SK-N-SH treated with all-trans-retinoic acid at 6 μM for 48 hours (cell line): ENCODE measurements at regions not wholly inside any gene's neighbourhood (a gene's known extent, or its start where the extent isn't known, plus 50 kb on each side); places are given as distances from the start of the nearest gene placed in this dataset.

ENCODE experiments used
- GLIS3 ChIP-seq: fragments of 250-450 bp; sonication (Bioruptor Pico); IDR thresholded peaks from 2 replicates; pipeline ENCODE4 v1.5.0; 2020; ENCODE audit warnings: mild to moderate bottlenecking, moderate library complexity
- SNAI2 ChIP-seq: fragments of 250-450 bp; sonication (Bioruptor Pico); IDR thresholded peaks from 2 replicates; pipeline ENCODE4 v1.5.0; 2020; ENCODE audit warnings: mild to moderate bottlenecking, moderate library complexity
- TOX ChIP-seq: fragments of 250-450 bp; sonication (Bioruptor Pico); IDR thresholded peaks from 2 replicates; pipeline ENCODE4 v1.8.0; 2021; ENCODE audit warnings: mild to moderate bottlenecking, moderate library complexity, borderline replicate concordance

- TF ChIP-seq GLIS3 (CRISPR knock-in tag): no peak
- no peak for TF ChIP-seq SNAI2
- no peak for TF ChIP-seq TOX (CRISPR knock-in tag)
Measured at GRCh38 chr10:31693491-31693890, 235.1 kb downstream of the ARHGAP12 start.
